GM18520 (cell line): ENCODE measurements at regions not wholly inside any gene's neighbourhood (a gene's known extent, or its start where the extent isn't known, plus 50 kb on each side); places are given as distances from the start of the nearest gene placed in this dataset.

ENCODE experiments used
- ATAC-seq: cut with Tn5 transposase; IDR thresholded peaks from one replicate; pipeline ENCODE4 v1.9.1; 2021; ENCODE audit not compliant: unreplicated experiment

- no peak for ATAC-seq
Measured at GRCh38 chr18:45416168-45416567, 199.1 kb upstream of the SLC14A2 start.

GRCh38 chr18:45417392-45417791 is 197.9 kb upstream of the SLC14A2 start:
- no peak for ATAC-seq

- ATAC-seq = no peak
Measured at GRCh38 chr18:45423659-45424058, 191.6 kb upstream of the SLC14A2 start.

- no peak for ATAC-seq
Measured at GRCh38 chr18:45430041-45430440, 185.2 kb upstream of the SLC14A2 start.

DNA sequence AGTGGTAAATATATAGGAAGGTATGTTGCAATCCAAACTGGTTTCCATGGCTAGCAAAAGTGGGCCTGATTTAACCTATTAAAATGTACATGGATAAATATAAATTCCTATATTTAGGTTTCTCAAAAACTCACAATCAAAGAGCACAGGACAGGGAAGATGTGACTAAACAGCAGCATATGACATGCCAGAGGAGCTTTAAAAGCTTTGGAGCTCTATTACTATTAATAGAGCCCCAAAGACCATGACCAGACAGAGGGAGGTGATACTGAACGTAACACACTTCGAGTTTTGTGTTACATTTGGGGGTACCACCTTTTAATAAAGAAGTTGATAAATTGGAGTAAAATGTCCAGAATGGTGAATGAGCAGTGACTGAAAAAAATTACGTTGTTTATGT is 179.5 kb upstream of the SLC14A2 start:
- ATAC-seq = no peak

DNA sequence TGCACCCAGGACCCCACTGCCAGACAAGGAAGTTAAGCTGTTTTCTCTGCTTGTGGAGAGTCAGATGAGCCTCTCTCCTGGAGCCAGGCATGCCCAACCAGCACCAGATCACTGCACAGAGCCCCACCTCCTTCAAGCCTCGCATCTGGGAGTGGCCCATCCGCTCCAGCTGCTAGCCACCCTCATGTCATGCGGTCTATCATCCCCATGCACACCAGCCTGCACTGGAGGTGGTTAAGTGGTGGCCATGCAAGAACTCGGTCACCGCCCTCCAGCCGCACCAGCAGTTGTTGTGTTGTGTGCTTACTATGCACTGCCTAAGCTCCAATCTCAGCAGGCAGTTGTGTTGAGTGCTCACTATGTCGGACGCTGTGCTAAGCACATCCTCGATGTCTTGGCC is 177.9 kb upstream of the SLC14A2 start:
- ATAC-seq = no peak

GRCh38 chr18:45439851-45440645 is 175.2 kb upstream of the SLC14A2 start:
- ATAC-seq = no peak

- no peak for ATAC-seq
Measured at GRCh38 chr18:45441110-45441847, 174.0 kb upstream of the SLC14A2 start.

DNA sequence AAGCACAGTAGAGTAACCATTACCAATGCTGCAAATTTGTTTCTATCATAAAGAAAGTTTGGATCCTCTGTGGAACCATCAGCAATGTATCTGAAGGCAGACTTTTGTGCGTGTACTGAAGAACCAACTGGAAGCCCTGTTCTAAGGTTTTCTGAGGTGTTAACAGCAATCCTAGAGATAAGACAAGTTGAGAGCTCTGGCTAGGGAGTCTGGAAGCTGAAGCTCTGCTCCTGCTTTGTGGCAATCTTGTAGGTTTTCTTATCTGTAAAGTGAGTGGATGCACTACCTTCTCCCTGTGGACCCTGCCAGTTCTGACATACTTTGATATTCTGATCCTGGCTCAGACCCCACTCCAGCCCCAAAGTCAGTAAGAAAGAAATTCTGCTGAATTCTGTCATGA is 171.2 kb upstream of the SLC14A2 start:
- no peak for ATAC-seq

DNA sequence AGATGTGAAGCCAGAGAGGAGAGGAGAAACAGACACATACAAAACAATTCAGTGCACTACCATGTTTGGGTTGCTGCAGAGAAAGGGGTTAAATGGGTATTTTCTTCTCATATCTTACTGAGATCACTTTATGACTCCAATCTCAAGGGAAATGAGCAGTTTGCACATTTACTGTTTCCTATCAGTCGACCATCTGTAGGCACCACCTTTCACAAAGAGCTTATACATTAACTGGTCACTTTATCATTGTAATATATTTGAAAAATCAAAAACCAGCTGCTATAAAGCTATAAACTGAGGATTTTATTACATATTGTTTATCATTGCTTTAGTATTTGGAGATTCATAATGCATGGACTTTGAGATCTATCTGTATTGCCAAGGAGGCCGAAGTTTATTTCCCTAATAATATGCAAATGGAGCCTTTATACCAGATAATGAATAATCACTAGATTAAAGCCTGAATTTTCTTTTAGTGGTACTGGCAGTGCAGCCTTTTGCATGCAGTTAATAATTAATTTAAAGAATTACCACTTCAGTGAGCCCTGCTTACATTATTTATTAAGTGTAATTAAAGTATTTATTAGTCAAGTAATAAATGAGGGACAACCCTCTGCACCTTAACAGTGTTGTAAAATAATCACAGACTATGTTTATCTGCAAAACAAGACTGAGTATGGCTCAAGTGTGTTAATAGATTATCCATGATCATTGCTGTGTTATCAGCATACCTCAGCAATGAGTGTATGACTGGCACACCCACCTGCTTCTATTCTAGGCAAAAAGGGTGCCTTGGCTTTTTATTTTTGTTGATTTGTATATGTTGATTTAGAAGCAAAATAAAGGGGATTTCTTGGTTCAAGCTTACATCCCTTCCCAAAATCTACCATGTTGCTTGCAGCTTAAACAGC is 167.7 kb upstream of the SLC14A2 start:
- ATAC-seq = no peak

- ATAC-seq = no peak
Measured at GRCh38 chr18:45448871-45449270, 166.4 kb upstream of the SLC14A2 start.

DNA sequence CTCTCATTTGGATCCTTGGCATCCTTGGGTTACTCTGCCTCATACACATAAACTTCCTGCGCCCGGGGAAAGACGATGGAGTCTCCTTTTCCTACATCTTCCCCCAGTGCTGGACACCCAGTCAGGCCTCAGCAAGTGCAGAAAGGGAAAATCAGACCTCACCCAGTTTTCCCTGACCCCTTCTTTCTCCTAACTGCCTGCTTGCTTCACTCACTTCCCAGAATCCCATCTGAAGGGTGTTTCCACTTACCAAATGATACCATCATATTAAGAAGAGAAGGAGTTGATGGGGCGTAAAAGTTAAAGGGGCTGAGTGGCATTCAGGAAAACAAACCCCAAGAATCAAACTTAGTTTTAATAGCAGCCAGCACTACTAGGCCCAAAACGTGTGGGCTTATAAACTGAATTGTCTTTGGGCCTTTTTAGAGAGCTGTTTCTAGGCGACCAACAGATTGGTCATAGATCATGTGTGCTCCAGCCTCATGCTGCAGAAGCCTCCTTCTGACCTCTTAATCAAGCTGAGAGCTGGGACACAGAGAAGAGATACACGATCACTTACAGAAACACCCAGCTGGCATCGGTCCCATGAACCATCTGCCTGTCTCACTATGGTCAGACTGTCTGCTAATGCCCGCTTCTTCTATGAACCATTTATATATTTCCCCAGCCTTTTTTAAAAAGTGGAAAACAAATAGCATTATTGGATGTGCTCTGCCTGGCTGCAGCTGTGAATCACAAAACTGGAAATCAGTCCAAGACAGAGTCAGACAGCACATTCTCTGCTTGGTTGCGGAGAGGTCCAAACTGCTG is 165.7 kb upstream of the SLC14A2 start:
- ATAC-seq = no peak

GRCh38 chr18:45456090-45457021 is 158.9 kb upstream of the SLC14A2 start:
- no peak for ATAC-seq

DNA sequence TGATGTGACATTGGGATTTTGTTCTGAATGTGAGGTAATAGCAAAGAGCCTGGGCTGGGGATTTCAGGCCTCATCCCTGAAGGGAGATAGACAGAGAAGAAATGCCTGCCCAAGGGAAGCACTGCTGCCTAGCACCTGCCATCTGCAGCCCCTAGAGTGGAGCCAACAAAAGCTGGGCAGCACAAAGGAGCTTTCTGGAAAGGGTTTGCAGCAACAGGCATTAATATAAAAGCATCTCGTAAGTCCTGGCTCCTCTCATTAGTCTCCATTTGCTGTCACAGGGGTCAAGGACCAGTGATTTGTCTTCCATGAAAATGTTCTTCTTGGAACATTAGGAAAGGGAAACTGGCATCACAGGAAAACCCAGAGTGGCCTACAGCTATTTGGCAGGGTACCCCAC is 157.2 kb upstream of the SLC14A2 start:
- no peak for ATAC-seq

- ATAC-seq = no peak
Measured at GRCh38 chr18:45462179-45462578, 153.1 kb upstream of the SLC14A2 start.

- no peak for ATAC-seq
Measured at GRCh38 chr18:45463451-45463850, 151.8 kb upstream of the SLC14A2 start.

GRCh38 chr18:45464619-45465018 is 150.7 kb upstream of the SLC14A2 start:
- no peak for ATAC-seq

DNA sequence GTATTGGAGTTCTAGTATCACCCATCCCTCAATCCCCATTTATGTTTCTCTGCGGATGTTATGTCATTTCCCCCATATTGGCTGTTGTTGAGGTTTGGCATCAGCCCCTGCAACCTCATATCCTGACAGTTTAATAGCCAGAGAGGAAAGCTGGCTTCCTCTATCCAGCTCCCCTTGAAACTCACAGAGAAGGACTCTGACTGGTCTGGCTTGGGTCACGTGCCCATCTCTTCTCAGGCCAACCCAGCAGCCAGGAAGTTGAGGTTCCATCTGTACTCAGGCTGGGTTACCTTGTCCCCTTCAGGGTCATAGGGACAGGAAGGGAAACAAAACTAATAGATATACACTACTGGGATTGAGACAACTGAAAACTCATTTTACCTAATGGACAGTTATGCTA is 148.0 kb upstream of the SLC14A2 start:
- no peak for ATAC-seq

DNA sequence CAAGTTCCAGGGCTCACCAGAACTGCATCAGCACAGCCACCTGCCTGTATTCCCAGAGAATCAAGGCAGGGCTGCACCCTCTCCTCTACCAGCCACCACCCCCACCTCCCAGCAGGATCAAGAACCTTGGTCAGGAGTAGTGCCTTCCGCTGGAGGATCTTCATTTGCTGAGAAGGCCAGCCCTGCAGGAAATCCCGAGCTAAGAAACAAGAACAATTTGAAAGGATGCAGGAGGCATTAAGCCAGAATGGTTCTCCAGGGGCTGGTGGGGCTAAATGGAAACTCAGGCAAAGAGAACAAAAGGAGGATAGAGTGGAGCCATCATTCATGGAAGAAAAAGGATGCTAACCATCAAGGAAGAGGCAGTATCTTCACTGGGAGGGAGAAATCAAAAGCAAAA is 147.3 kb upstream of the SLC14A2 start:
- ATAC-seq = no peak

GRCh38 chr18:45478889-45479288 is 136.4 kb upstream of the SLC14A2 start:
- no peak for ATAC-seq
